ENCODE measurements at regions not wholly inside any gene's neighbourhood (a gene's known extent, or its start where the extent isn't known, plus 50 kb on each side); places are given as distances from the start of the nearest gene placed in this dataset.
"Not testable (repeated sequence)": the region's sequence is repeated elsewhere in the genome, so short reads cannot be mapped to it uniquely, and the experiment has no call there.

- no peak for DNase-seq
- no peak overlapping the region for H3K4me3 ChIP-seq (ENCODE audit: low read length in 2 of 2)
- no peaks in the 10 kb centered on the region for H3K27me3 ChIP-seq (ENCODE audit: control insufficient read depth in 1 of 2, insufficient read depth in 2 of 2, low read length in 1 of 2)
- 74 to 76% methylated on average over 2 of the region's 2 CpGs for WGBS, 2 donors
- no peak overlapping the region for H3K27ac ChIP-seq (ENCODE audit: low read depth in 1 of 2, low read length in 2 of 2)
- no peak for ATAC-seq (ENCODE audit: low FRiP score)
- intact Hi-C loops (cut with DNase I) = no loop called here
- no peaks in the 10 kb centered on the region for H3K4me1 ChIP-seq (ENCODE audit: control insufficient read depth in 1 of 2, insufficient read depth in 2 of 2, low read length in 2 of 2)
- no peaks in the 10 kb centered on the region for H3K36me3 ChIP-seq (ENCODE audit: control insufficient read depth in 1 of 2, insufficient read depth in 2 of 2, low read length in 1 of 2)
- no peaks in the 10 kb centered on the region for H3K9me3 ChIP-seq (ENCODE audit: control insufficient read depth, low read length)
These were observed 78.8 kb downstream of the DUSP6 start for GRCh38 chr12:89273525-89273924.

GRCh38 chr12:89270548-89270947 is 81.8 kb downstream of the DUSP6 start:
- ATAC-seq (ENCODE audit: low FRiP score) (no peak), DNase-seq (no peak)
- no peaks in the 10 kb centered on the region for H3K4me1 ChIP-seq (ENCODE audit: control insufficient read depth in 1 of 2, insufficient read depth in 2 of 2, low read length in 2 of 2)
- H3K36me3 ChIP-seq (ENCODE audit: control insufficient read depth in 1 of 2, insufficient read depth in 2 of 2, low read length in 1 of 2) = no peaks in the 10 kb centered on the region
- intact Hi-C loops (cut with DNase I) = no loop called here
- H3K4me3 ChIP-seq (ENCODE audit: low read length in 2 of 2) = no peak overlapping the region
- H3K9me3 ChIP-seq (ENCODE audit: control insufficient read depth, low read length) = no peaks in the 10 kb centered on the region
- no peaks in the 10 kb centered on the region for H3K27me3 ChIP-seq (ENCODE audit: control insufficient read depth in 1 of 2, insufficient read depth in 2 of 2, low read length in 1 of 2)
- 96 to 97% methylated on average over 4 of the region's 4 CpGs for WGBS, 2 donors
- no peak overlapping the region for H3K27ac ChIP-seq (ENCODE audit: low read depth in 1 of 2, low read length in 2 of 2)

GRCh38 chr12:89269174-89269573 is 83.1 kb downstream of the DUSP6 start:
- WGBS, 2 donors = 95% methylated on average over 3 of the region's 3 CpGs
- Histone ChIP-seq H3K27me3 (ENCODE audit: control insufficient read depth in 1 of 2, insufficient read depth in 2 of 2, low read length in 1 of 2) (no peaks in the 10 kb centered on the region), H3K4me1 (ENCODE audit: control insufficient read depth in 1 of 2, insufficient read depth in 2 of 2, low read length in 2 of 2) (no peaks in the 10 kb centered on the region), H3K9me3 (ENCODE audit: control insufficient read depth, low read length) (no peaks in the 10 kb centered on the region), H3K27ac (ENCODE audit: low read depth in 1 of 2, low read length in 2 of 2) (no peak overlapping the region), H3K36me3 (ENCODE audit: control insufficient read depth in 1 of 2, insufficient read depth in 2 of 2, low read length in 1 of 2) (no peaks in the 10 kb centered on the region), H3K4me3 (ENCODE audit: low read length in 2 of 2) (no peak overlapping the region)
- intact Hi-C loops (cut with DNase I) = no loop called here
- no peak for DNase-seq
- ATAC-seq (ENCODE audit: low FRiP score) = no peak

GRCh38 chr12:89267404-89267803 is 84.9 kb downstream of the DUSP6 start:
- WGBS, 2 donors = 49 to 62% methylated on average over 3 of the region's 3 CpGs
- Histone ChIP-seq H3K27ac (ENCODE audit: low read depth in 1 of 2, low read length in 2 of 2) (no peak overlapping the region), H3K36me3 (ENCODE audit: control insufficient read depth in 1 of 2, insufficient read depth in 2 of 2, low read length in 1 of 2) (no peaks in the 10 kb centered on the region), H3K27me3 (ENCODE audit: control insufficient read depth in 1 of 2, insufficient read depth in 2 of 2, low read length in 1 of 2) (no peaks in the 10 kb centered on the region), H3K9me3 (ENCODE audit: control insufficient read depth, low read length) (no peaks in the 10 kb centered on the region), H3K4me1 (ENCODE audit: control insufficient read depth in 1 of 2, insufficient read depth in 2 of 2, low read length in 2 of 2) (no peaks in the 10 kb centered on the region), H3K4me3 (ENCODE audit: low read length in 2 of 2) (no peak overlapping the region)
- no peak for DNase-seq
- intact Hi-C loops (cut with DNase I) = no loop called here
- ATAC-seq (ENCODE audit: low FRiP score) = no peak

GRCh38 chr12:89266574-89267188 is 85.6 kb downstream of the DUSP6 start:
- WGBS, 2 donors = 91 to 92% methylated on average over 16 of the region's 16 CpGs
- H3K4me3 ChIP-seq (ENCODE audit: low read length in 2 of 2); intact Hi-C loops (cut with DNase I); H3K4me1 ChIP-seq (ENCODE audit: control insufficient read depth in 1 of 2, insufficient read depth in 2 of 2, low read length in 2 of 2); ATAC-seq (ENCODE audit: low FRiP score); DNase-seq; H3K27ac ChIP-seq (ENCODE audit: low read depth in 1 of 2, low read length in 2 of 2); H3K9me3 ChIP-seq (ENCODE audit: control insufficient read depth, low read length); H3K36me3 ChIP-seq (ENCODE audit: control insufficient read depth in 1 of 2, insufficient read depth in 2 of 2, low read length in 1 of 2); H3K27me3 ChIP-seq (ENCODE audit: control insufficient read depth in 1 of 2, insufficient read depth in 2 of 2, low read length in 1 of 2): not testable (repeated sequence)

GRCh38 chr12:89264837-89265236 is 87.5 kb downstream of the DUSP6 start:
- ATAC-seq (ENCODE audit: low FRiP score) = no peak
- no peak overlapping the region for H3K4me3 ChIP-seq (ENCODE audit: low read length in 2 of 2)

GRCh38 chr12:89263900-89264299 is 88.4 kb downstream of the DUSP6 start:
- H3K4me3 ChIP-seq (ENCODE audit: low read length in 2 of 2) = no peak overlapping the region
- intact Hi-C loops (cut with DNase I) = no loop called here
- ATAC-seq (ENCODE audit: low FRiP score) = no peak
- 71 to 73% methylated on average over 4 of the region's 4 CpGs for whole genome bisulfite sequencing, 2 donors
- no peak for DNase-seq
- no peak overlapping the region for H3K27ac ChIP-seq (ENCODE audit: low read depth in 1 of 2, low read length in 2 of 2)
- H3K27me3 ChIP-seq (ENCODE audit: control insufficient read depth in 1 of 2, insufficient read depth in 2 of 2, low read length in 1 of 2) = no peaks in the 10 kb centered on the region
- H3K9me3 ChIP-seq (ENCODE audit: control insufficient read depth, low read length) = no peaks in the 10 kb centered on the region
- no peaks in the 10 kb centered on the region for H3K4me1 ChIP-seq (ENCODE audit: control insufficient read depth in 1 of 2, insufficient read depth in 2 of 2, low read length in 2 of 2)
- H3K36me3 ChIP-seq (ENCODE audit: control insufficient read depth in 1 of 2, insufficient read depth in 2 of 2, low read length in 1 of 2) = no peaks in the 10 kb centered on the region

More at GRCh38 chr12:89264837-89265236, 87.5 kb downstream of the DUSP6 start:
- DNase-seq = no peak
- H3K4me1 ChIP-seq (ENCODE audit: control insufficient read depth in 1 of 2, insufficient read depth in 2 of 2, low read length in 2 of 2) = no peaks in the 10 kb centered on the region
- no peaks in the 10 kb centered on the region for H3K27me3 ChIP-seq (ENCODE audit: control insufficient read depth in 1 of 2, insufficient read depth in 2 of 2, low read length in 1 of 2)
- no peaks in the 10 kb centered on the region for H3K36me3 ChIP-seq (ENCODE audit: control insufficient read depth in 1 of 2, insufficient read depth in 2 of 2, low read length in 1 of 2)
- no peaks in the 10 kb centered on the region for H3K9me3 ChIP-seq (ENCODE audit: control insufficient read depth, low read length)
- H3K27ac ChIP-seq (ENCODE audit: low read depth in 1 of 2, low read length in 2 of 2) = no peak overlapping the region
- intact Hi-C loops (cut with DNase I) = no loop called here

GRCh38 chr12:89262855-89263552 is 89.3 kb downstream of the DUSP6 start:
- H3K27ac ChIP-seq (ENCODE audit: low read depth in 1 of 2, low read length in 2 of 2) = no peak overlapping the region
- no peaks in the 10 kb centered on the region for H3K4me1 ChIP-seq (ENCODE audit: control insufficient read depth in 1 of 2, insufficient read depth in 2 of 2, low read length in 2 of 2)
- no peaks in the 10 kb centered on the region for H3K9me3 ChIP-seq (ENCODE audit: control insufficient read depth, low read length)
- DNase-seq (no peak), ATAC-seq (ENCODE audit: low FRiP score) (no peak)
- no peak overlapping the region for H3K4me3 ChIP-seq (ENCODE audit: low read length in 2 of 2)
- H3K27me3 ChIP-seq (ENCODE audit: control insufficient read depth in 1 of 2, insufficient read depth in 2 of 2, low read length in 1 of 2) = no peaks in the 10 kb centered on the region
- no peaks in the 10 kb centered on the region for H3K36me3 ChIP-seq (ENCODE audit: control insufficient read depth in 1 of 2, insufficient read depth in 2 of 2, low read length in 1 of 2)
- WGBS, 2 donors = 98 to 100% methylated on average over 2 of the region's 2 CpGs
- intact Hi-C loops (cut with DNase I) = no loop called here

- intact Hi-C loops (cut with DNase I) = no loop called here
- no peak overlapping the region for H3K27ac ChIP-seq (ENCODE audit: low read depth in 1 of 2, low read length in 2 of 2)
- 66% methylated on average over 4 of the region's 4 CpGs for WGBS, 2 donors
These were observed 90.3 kb downstream of the DUSP6 start for GRCh38 chr12:89261982-89262381.

More at GRCh38 chr12:89261982-89262381, 90.3 kb downstream of the DUSP6 start:
- H3K4me1 ChIP-seq (ENCODE audit: control insufficient read depth in 1 of 2, insufficient read depth in 2 of 2, low read length in 2 of 2) = peaks cover 0 to 2% of the 10 kb centered on the region in 2 donors
- H3K9me3 ChIP-seq (ENCODE audit: control insufficient read depth, low read length) = no peaks in the 10 kb centered on the region
- no peak overlapping the region for H3K4me3 ChIP-seq (ENCODE audit: low read length in 2 of 2)
- ATAC-seq (ENCODE audit: low FRiP score) (no peak), DNase-seq (no peak)
- H3K27me3 ChIP-seq (ENCODE audit: control insufficient read depth in 1 of 2, insufficient read depth in 2 of 2, low read length in 1 of 2) = no peaks in the 10 kb centered on the region
- no peaks in the 10 kb centered on the region for H3K36me3 ChIP-seq (ENCODE audit: control insufficient read depth in 1 of 2, insufficient read depth in 2 of 2, low read length in 1 of 2)

All from aorta (tissue), 5 donors.